BJ (cell line): ENCODE measurements at regions not wholly inside any gene's neighbourhood (a gene's known extent, or its start where the extent isn't known, plus 50 kb on each side); places are given as distances from the start of the nearest gene placed in this dataset.

Experiments used
- CTCF ChIA-PET: fragments of 350-600 bp; formaldehyde crosslinking; extraction: SDS; loops from one replicate; lab custom pipeline; 2021; ENCODE audit warnings: antibody characterized with exemption, inconsistent platforms; lab: Yijun Ruan, JAX
- POLR2A ChIA-PET: fragments of 300-600 bp; sonication (Branson Sonifier 250); formaldehyde crosslinking; extraction: SDS; loops from one replicate; lab custom pipeline; 2021; ENCODE audit warnings: antibody characterized with exemption; lab: Charles Lee
- DNase-seq: peaks from one replicate; pipeline ENCODE4 v3.0.0-alpha.2; 2011; ENCODE audit warnings: low read depth
- H3K27me3 ChIP-seq: 2 replicates; pipeline ENCODE4 v1.6.0; 2011; ENCODE audit warnings: low read length; ENCODE audit not compliant: control insufficient read depth, insufficient read depth
- H3K36me3 ChIP-seq: 2 replicates; pipeline ENCODE4 v1.5.1; 2011; ENCODE audit warnings: low read length; ENCODE audit not compliant: control insufficient read depth, insufficient read depth
- H3K4me3 ChIP-seq: 2 replicates; pipeline ENCODE4 v1.5.1; 2011; ENCODE audit warnings: low read depth, mild to moderate bottlenecking, control low read depth, low read length
- CTCF ChIP-seq: IDR thresholded peaks from 2 replicates; pipeline ENCODE4 v1.5.1; 2011; ENCODE audit warnings: low read depth, mild to moderate bottlenecking, control low read depth, inconsistent platforms, low read length, moderate library complexity; ENCODE audit not compliant: insufficient read depth

- Histone ChIP-seq H3K36me3 (no peaks in the 10 kb centered on the region), H3K27me3 (no peaks in the 10 kb centered on the region), H3K4me3 (no peak overlapping the region)
- DNase-seq, result no peak
- ChIA-PET CTCF (no interaction called here), POLR2A (no interaction called here)
- TF ChIP-seq CTCF, result no peak
These were observed 412.3 kb downstream of the NPHP4 start for GRCh38 chr1:5579966-5580365.

GRCh38 chr1:5578690-5579089, 413.5 kb downstream of the NPHP4 start:
- H3K4me3 ChIP-seq, result no peak overlapping the region
- H3K36me3 ChIP-seq, result no peaks in the 10 kb centered on the region
- no peak for TF ChIP-seq CTCF
- ChIA-PET CTCF (no interaction called here), POLR2A (no interaction called here)
- no peaks in the 10 kb centered on the region for H3K27me3 ChIP-seq
- no peak for DNase-seq

- H3K36me3 ChIP-seq, result no peaks in the 10 kb centered on the region
- CTCF ChIA-PET, result no interaction called here
- no peak for DNase-seq
- no peak overlapping the region for H3K4me3 ChIP-seq
- POLR2A ChIA-PET, result no interaction called here
- no peak for TF ChIP-seq CTCF
- no peaks in the 10 kb centered on the region for H3K27me3 ChIP-seq
These were observed 414.8 kb downstream of the NPHP4 start for GRCh38 chr1:5577255-5578040.

- CTCF ChIA-PET, result interaction anchor here (0.6 kb wide), 1 partner anchor 51 kb away, joined by 3 read pairs; no protein-coding TSS in a partner anchor
- no peaks in the 10 kb centered on the region for H3K36me3 ChIP-seq
- no peaks in the 10 kb centered on the region for H3K27me3 ChIP-seq
- POLR2A ChIA-PET, result no interaction called here
- no peak overlapping the region for H3K4me3 ChIP-seq
- no peak for TF ChIP-seq CTCF
- no peak for DNase-seq
These were observed 415.6 kb downstream of the NPHP4 start for GRCh38 chr1:5576673-5577065.

GRCh38 chr1:5576011-5576672, 416.1 kb downstream of the NPHP4 start:
- Histone ChIP-seq H3K27me3 (no peaks in the 10 kb centered on the region), H3K4me3 (no peak overlapping the region), H3K36me3 (no peaks in the 10 kb centered on the region)
- ChIA-PET POLR2A (no interaction called here), CTCF (interaction anchor here (0.6 kb wide), 1 partner anchor 50 kb away, joined by 3 read pairs; no protein-coding TSS in a partner anchor)
- DNase-seq, result no peak
- no peak for TF ChIP-seq CTCF
